ENCODE measurements at regions not wholly inside any gene's neighbourhood (a gene's known extent, or its start where the extent isn't known, plus 50 kb on each side); places are given as distances from the start of the nearest gene placed in this dataset.

DNA sequence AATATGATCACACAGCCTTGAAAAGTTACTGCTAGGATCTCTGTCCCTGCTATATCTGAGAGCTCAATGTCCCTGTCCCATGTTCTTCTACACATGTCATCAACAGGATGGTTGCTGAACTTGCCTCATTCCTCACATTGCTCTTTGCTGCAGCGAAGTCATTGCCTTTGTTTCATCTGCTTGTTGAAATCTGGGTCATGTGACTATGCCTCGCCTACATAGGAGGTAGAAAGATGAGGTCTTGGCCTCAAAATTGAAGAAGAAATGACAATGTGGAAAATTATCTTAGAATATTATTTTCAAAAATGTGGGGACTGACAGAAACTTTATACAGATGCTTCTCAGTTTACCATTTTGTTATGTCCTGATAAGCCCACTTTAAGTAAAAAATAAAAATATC, 494.2 kb downstream of the SOX5 start:
- TF ChIP-seq, protein P1, sequence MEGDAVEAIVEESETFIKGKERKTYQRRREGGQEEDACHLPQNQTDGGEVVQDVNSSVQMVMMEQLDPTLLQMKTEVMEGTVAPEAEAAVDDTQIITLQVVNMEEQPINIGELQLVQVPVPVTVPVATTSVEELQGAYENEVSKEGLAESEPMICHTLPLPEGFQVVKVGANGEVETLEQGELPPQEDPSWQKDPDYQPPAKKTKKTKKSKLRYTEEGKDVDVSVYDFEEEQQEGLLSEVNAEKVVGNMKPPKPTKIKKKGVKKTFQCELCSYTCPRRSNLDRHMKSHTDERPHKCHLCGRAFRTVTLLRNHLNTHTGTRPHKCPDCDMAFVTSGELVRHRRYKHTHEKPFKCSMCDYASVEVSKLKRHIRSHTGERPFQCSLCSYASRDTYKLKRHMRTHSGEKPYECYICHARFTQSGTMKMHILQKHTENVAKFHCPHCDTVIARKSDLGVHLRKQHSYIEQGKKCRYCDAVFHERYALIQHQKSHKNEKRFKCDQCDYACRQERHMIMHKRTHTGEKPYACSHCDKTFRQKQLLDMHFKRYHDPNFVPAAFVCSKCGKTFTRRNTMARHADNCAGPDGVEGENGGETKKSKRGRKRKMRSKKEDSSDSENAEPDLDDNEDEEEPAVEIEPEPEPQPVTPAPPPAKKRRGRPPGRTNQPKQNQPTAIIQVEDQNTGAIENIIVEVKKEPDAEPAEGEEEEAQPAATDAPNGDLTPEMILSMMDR (conservative IDR thresholded peaks at IDR 0.05; ENCODE audit: low read length), result no peak
- no peak for TF ChIP-seq EZH2phosphoT487 (IDR thresholded peaks at IDR 0.05; ENCODE audit: borderline replicate concordance)

All from Loucy (cell line).